HG03432 (cell line): ENCODE measurements at regions not wholly inside any gene's neighbourhood (a gene's known extent, or its start where the extent isn't known, plus 50 kb on each side); places are given as distances from the start of the nearest gene placed in this dataset.
"Not testable (repeated sequence)": the region's sequence is repeated elsewhere in the genome, so short reads cannot be mapped to it uniquely, and the experiment has no call there.

ENCODE experiments used
- ATAC-seq: cut with Tn5 transposase; IDR thresholded peaks from one replicate; pipeline ENCODE4 v1.9.1; 2021; ENCODE audit warnings: mild to moderate bottlenecking, moderate library complexity; ENCODE audit not compliant: unreplicated experiment

DNA sequence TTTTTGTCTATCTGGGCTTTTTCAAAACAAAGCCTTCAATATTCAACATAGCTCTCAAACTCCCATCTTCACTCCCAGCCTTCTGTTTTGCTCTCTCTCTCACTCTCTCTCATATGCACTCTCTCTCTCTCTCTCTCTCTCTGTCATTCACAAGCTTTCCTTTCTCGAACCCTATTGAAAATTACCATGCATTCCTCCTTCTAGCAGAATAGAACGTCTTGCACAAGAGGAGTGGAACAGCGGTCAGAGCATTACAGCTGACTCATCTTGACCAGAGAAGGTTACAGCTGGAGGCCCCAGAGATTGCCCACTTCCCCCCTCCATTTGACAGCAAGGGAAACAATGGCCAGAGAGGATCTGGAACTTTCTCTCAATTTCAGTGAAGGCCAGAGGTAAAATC lies 51.0 kb upstream of the LIFR start:
- ATAC-seq = no peak

DNA sequence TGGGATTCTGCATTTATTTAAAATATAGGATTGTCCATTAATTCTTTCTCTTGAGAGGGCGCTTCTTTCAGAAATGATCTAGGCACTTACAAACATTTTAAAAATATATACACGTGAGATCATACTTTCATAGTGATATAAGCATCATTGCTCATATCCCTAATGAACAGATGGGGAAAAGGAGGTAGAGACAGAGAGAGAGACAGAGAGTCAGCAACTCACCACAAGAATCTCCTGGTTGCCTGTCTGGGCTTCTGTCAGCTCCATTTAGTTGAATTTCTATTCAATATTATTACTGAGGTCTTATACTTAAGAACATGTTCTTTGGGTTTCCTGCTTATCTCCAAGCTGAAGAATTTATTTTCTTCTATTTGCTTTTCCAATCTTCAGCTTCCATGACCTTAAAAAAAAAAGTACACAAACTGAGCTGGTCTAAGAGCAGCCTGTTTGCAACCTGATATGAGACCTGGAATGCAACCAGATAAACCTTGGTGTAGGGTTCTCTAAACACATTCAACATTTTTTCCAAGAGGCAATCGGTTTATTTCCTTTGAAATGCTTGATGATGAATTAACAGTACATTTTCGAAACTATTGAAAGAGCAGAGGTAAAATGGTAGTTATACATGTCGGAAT lies 51.6 kb upstream of the LIFR start:
- no peak for ATAC-seq

GRCh38 chr5:38608874-38609273 lies 52.4 kb upstream of the LIFR start:
- ATAC-seq = no peak

- no peak for ATAC-seq
Measured at GRCh38 chr5:38612851-38613250, 56.4 kb upstream of the LIFR start.

- ATAC-seq = no peak
Measured at GRCh38 chr5:38613490-38613889, 57.0 kb upstream of the LIFR start.

DNA sequence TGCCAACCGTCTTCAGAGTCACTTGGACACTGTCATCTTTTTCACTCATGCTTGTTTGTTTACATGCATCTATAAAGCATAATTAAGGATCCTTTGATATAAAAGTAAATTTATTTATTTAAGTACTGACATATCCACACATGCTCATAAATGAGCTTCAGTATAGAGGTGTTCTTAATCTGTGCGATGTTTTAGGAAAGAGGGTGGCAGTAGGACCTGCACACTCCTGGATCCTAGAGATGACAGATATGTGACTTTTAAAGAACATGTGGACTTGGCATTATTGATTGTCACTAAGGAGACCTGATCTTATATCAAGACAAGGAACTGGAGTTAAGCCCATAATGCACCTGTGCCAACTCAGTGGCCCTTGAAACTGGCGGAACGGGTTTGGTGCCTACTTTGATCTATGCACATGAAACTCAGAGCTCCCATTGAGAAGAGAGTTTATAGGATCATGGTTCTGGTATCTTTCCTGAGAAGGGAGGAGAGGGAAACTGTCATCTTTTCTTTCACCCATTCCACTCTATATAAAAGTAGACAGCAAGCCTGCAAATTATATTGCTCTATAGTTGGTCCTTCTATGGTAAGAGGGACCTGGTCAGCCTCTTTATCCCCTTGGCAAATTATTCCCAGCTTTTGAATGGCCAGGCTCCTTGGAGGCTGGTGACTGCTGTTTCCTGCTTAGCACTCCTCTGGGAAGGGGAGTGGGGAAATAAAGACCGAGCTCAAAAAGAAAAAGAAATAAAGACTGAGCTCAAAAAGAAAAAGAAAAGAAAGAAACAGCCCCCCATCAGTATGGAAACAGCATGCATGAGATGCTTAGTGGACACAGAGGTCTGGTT lies 57.8 kb upstream of the LIFR start:
- ATAC-seq = no peak

- no peak for ATAC-seq
Measured at GRCh38 chr5:38615042-38615441, 58.6 kb upstream of the LIFR start.

DNA sequence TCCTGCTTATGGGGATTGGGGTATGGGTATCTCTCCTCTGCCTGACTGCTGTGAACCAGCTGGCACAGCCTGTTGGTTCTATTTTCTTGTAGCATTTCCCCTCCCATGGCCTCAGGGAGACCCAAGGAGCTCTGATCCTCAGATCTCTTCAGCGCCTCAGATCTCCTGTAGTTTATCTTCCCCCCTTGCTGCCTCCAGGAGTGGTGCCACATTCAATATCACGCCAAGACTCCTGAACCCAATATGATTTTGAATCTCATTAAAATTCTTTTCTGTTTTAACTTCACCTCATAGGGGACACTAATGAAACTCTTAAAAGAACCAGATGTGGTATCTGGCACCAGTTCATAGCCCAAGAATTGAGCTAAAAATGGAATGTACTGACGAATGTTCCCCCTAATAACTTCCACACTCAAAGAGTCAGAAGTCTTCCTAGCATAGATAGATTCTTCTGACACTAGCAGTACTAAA lies 59.6 kb upstream of the LIFR start:
- no peak for ATAC-seq

- no peak for ATAC-seq
Measured at GRCh38 chr5:38618154-38618553, 61.7 kb upstream of the LIFR start.

DNA sequence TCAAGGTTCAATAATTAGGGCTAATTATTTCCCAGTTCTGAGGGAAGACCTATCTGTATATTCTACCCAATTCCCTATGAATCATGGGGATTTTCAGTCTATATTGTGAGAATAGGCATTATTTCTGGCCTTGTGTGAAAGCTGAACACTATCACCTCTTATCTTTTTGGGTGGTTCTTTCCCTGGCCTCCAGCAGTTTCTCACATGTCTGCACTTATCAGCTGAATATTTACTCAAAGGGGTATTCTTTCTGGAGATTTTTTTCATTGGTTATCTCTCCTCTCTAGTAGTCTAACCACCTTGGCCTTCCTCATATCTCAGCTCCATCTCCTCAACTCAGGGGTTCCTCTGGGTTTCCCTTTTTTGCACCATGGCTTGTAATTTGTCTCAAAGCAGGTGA lies 64.9 kb upstream of the LIFR start:
- ATAC-seq = no peak

- no peak for ATAC-seq
Measured at GRCh38 chr5:38621840-38622437, 65.5 kb upstream of the LIFR start.

DNA sequence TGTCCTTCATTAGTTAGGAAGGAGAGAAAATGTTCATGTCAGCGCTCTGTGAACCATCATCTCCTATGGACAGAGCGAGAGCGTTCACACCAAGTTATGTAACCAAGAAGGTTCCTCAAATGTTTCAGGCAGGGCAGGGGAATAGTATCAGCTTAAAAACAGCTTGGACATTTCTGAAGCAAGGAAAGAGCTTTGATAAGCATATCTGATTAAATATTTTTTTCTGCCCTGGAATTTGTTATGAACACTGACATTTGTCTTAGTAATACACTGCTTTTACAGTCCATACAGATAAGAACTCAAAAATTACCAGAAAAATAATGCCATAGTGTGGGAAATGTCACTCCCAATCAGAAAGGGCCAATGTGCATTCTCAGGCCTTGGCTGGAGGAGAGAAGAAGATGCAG lies 66.3 kb upstream of the LIFR start:
- no peak for ATAC-seq

- ATAC-seq = not testable (repeated sequence)
Measured at GRCh38 chr5:38624541-38624940, 68.1 kb upstream of the LIFR start.

DNA sequence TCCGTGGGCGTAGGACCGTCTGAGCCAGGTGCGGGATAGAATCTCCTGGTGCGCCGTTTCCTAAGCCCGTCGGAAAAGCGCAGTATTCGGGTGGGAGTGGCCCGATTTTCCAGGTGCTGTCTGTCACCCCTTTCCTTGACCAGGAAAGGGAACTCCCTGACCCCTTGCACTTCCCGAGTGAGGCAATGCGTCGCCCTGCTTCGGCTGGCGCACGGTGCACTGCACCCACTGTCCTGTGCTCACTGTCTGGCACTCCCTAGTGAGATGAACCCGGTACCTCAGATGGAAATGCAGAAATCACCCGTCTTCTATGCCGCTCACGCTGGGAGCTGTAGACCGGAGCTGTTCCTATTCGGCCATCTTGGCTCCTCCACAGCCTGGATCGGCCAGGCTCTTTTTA lies 74.9 kb upstream of the LIFR start:
- ATAC-seq = not testable (repeated sequence)

DNA sequence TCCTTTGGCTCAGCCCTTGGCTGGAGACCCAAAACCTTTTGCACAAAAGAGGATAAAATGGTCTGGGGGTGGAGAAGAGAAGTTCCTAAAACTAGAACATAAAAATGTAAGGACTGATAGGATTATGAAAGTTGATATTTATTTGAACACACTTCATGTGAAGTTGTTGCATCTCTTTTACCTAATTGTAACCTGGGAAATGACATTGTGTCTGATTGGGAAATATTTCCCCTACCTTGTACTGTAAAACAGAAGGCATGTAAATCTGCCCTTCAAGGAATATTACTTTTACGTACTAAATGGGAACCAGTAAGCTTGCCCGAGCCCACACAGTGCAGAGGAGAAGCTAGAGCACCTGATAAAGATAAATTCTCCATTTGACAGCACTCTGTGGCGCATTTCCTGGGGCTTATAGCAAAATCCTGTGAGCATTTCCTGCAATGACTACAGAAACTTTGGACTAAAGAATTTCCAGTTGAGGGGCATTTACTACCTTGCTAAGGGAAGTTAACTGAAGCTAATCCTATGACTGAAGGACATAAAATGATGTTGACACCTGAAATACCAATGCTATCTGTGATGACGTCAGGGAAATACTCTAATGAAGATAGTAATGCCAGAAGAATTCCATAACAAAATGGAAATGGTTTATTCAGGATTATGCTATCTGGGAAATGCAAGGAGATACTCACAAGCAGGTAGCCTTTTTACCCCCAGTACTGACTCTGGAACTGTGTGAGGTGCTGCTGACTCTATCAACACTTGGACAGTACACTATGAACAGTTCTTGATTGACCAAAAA lies 78.3 kb upstream of the LIFR start:
- ATAC-seq = no peak

- no peak for ATAC-seq
Measured at GRCh38 chr5:38636626-38637025, 80.2 kb upstream of the LIFR start.

- no peak for ATAC-seq
Measured at GRCh38 chr5:38638656-38639055, 82.2 kb upstream of the LIFR start.

- ATAC-seq = no peak
Measured at GRCh38 chr5:38639377-38640358, 83.2 kb upstream of the LIFR start.

- ATAC-seq = no peak
Measured at GRCh38 chr5:38641003-38641402, 84.6 kb upstream of the LIFR start.
